Adrenal gland (tissue), 9 donors: ENCODE measurements at regions not wholly inside any gene's neighbourhood (a gene's known extent, or its start where the extent isn't known, plus 50 kb on each side); places are given as distances from the start of the nearest gene placed in this dataset.

Source experiments
- DNase-seq, 7 donors: peaks; one replicate each; pipeline ENCODE4 v3.0.0-alpha.2; 2019 to 2020
- H3K27ac ChIP-seq, 5 donors: fragments of 200-600 bp; sonication (generic) in 4 of 5; 1 replicate in 3 of 5; 2 replicates in 2 of 5; pipeline versions ENCODE4 v1.5.1 to v1.8.0; 2016 to 2020; ENCODE audit warnings: mild to moderate bottlenecking in 1 of 5
- H3K27me3 ChIP-seq: fragments of 200-600 bp; 2 replicates; pipeline ENCODE4 v1.8.0; 2021
- H3K36me3 ChIP-seq, 2 donors: fragments of 200-600 bp; replicated peaks in 1 of 2; 1 replicate in 1 of 2; 2 replicates in 1 of 2; pipeline versions ENCODE4 v1.5.1 to v1.8.0; 2018 to 2022
- H3K4me1 ChIP-seq, 2 donors: fragments of 200-600 bp; replicated peaks in 1 of 2; 1 replicate in 1 of 2; 2 replicates in 1 of 2; pipeline versions ENCODE4 v1.5.1 to v1.8.0; 2018 to 2021
- H3K4me3 ChIP-seq, 4 donors: fragments of 200-600 bp; sonication (generic) in 3 of 4; one replicate each; pipeline ENCODE4 v1.5.1; 2016 to 2018
- H3K9me3 ChIP-seq, 3 donors: fragments of 200-600 bp; sonication (generic) in 1 of 3; replicated peaks in 1 of 3; 1 replicate in 2 of 3; 2 replicates in 1 of 3; pipeline versions ENCODE4 v1.5.1 to v1.8.0; 2016 to 2021
- CTCF ChIP-seq, 6 experiments: fragments of 450-650 bp in 4 of 6; fragments of 200-600 bp in 2 of 6; sonication (generic) in 1 of 6; IDR thresholded peaks; 1 replicate in 5 of 6; 2 replicates in 1 of 6; pipeline versions ENCODE4 v1.5.1 to v1.8.0; 2016 to 2021; ENCODE audit warnings: antibody characterized with exemption in 6 of 6, mild to moderate bottlenecking in 2 of 6, moderate library complexity in 1 of 6
- POLR2A ChIP-seq, 2 donors: fragments of 450-650 bp; IDR thresholded peaks; one replicate each; pipeline ENCODE4 v1.6.1; 2017; ENCODE audit warnings: antibody characterized with exemption in 2 of 2, mild to moderate bottlenecking in 2 of 2, moderate library complexity in 1 of 2
- WGBS, 4 donors: extraction: QIAGEN DNeasy Blood & Tissue Kit in 2 of 4; methylation state at CpG; one replicate each; pipeline versions ENCODE4 v1.1.5 to v1.1.7; 2013 to 2017; 5-methylcytosine and 5-hydroxymethylcytosine counted together
- intact Hi-C, 2 donors: fragments of 100-400 bp; cut with DNase I; formaldehyde crosslinking; loops; one replicate each; pipeline versions ENCODE4 v1.14.1 to v1.15.0; 2022 to 2023
- donor health status: healthy with polysubstance abuse.
- donor health status: Bipolar disorder and iron deficiency.
- donor health status: DM: yes; HTN: yes; CAD: no.
- donor health status: DM: no; HTN: no; CAD: no.
- donor health status: DM: no; HTN: no; CAD: no.

GRCh38 chr1:213613549-213613948 lies 374.2 kb upstream of the PROX1 start:
- H3K27me3 ChIP-seq, result no peaks in the 10 kb centered on the region
- H3K4me3 ChIP-seq, result no peak overlapping the region
- no peaks in the 10 kb centered on the region for H3K4me1 ChIP-seq
- no peak for TF ChIP-seq CTCF (IDR thresholded peaks at IDR 0.05)
- TF ChIP-seq POLR2A (IDR thresholded peaks at IDR 0.05), result no peak
- H3K36me3 ChIP-seq, result no peaks in the 10 kb centered on the region
- no peak overlapping the region for H3K27ac ChIP-seq
- no peaks in the 10 kb centered on the region for H3K9me3 ChIP-seq
- intact Hi-C loops, result no loop called here
- 73 to 90% (median 83%) methylated on average over 2 of the region's 2 CpGs for WGBS, 4 donors
- DNase-seq, result no peak

GRCh38 chr1:213615226-213615916 lies 372.4 kb upstream of the PROX1 start:
- TF ChIP-seq CTCF (IDR thresholded peaks at IDR 0.05), result no peak
- TF ChIP-seq POLR2A (IDR thresholded peaks at IDR 0.05), result no peak
- no peaks in the 10 kb centered on the region for H3K27me3 ChIP-seq
- H3K4me1 ChIP-seq, result no peaks in the 10 kb centered on the region
- intact Hi-C loops, result no loop called here
- DNase-seq, result no peak
- WGBS, 4 donors, result 71 to 87% (median 81%) methylated on average over 4 of the region's 4 CpGs
- H3K9me3 ChIP-seq, result no peaks in the 10 kb centered on the region
- H3K36me3 ChIP-seq, result no peaks in the 10 kb centered on the region
- no peak overlapping the region for H3K27ac ChIP-seq
- no peak overlapping the region for H3K4me3 ChIP-seq

GRCh38 chr1:213617133-213617532 lies 370.6 kb upstream of the PROX1 start:
- intact Hi-C loops, result no loop called here
- H3K4me1 ChIP-seq, result no peaks in the 10 kb centered on the region
- no peaks in the 10 kb centered on the region for H3K9me3 ChIP-seq
- no peak for DNase-seq
- no peaks in the 10 kb centered on the region for H3K36me3 ChIP-seq
- TF ChIP-seq POLR2A (IDR thresholded peaks at IDR 0.05) (no peak), CTCF (IDR thresholded peaks at IDR 0.05) (no peak)
- no peak overlapping the region for H3K4me3 ChIP-seq
- H3K27ac ChIP-seq, result no peak overlapping the region
- H3K27me3 ChIP-seq, result no peaks in the 10 kb centered on the region

- intact Hi-C loops, result no loop called here
- no peaks in the 10 kb centered on the region for H3K4me1 ChIP-seq
- H3K27ac ChIP-seq, result no peak overlapping the region
- no peak for DNase-seq
- H3K9me3 ChIP-seq, result no peaks in the 10 kb centered on the region
- 26 to 48% (median 40%) methylated on average over 1 of the region's 1 CpG for WGBS, 4 donors
- H3K36me3 ChIP-seq, result no peaks in the 10 kb centered on the region
- H3K27me3 ChIP-seq, result no peaks in the 10 kb centered on the region
- H3K4me3 ChIP-seq, result no peak overlapping the region
- TF ChIP-seq POLR2A (IDR thresholded peaks at IDR 0.05) (no peak), CTCF (IDR thresholded peaks at IDR 0.05) (no peak)
Observed at GRCh38 chr1:213618094-213618493, 369.7 kb upstream of the PROX1 start.
